H1 (cell line): ENCODE measurements at regions not wholly inside any gene's neighbourhood (a gene's known extent, or its start where the extent isn't known, plus 50 kb on each side); places are given as distances from the start of the nearest gene placed in this dataset.

Experiments used
- CTCF ChIA-PET: fragments of 300-600 bp; sonication (Branson Sonifier 250); formaldehyde crosslinking; loops from one replicate; lab custom pipeline; 2021; ENCODE audit not compliant: partially characterized antibody; lab: Charles Lee
- POLR2A ChIA-PET: fragments of 300-600 bp; sonication (Branson Sonifier 250); formaldehyde crosslinking; loops from one replicate; lab custom pipeline; 2021; ENCODE audit warnings: inconsistent platforms; ENCODE audit not compliant: partially characterized antibody; lab: Charles Lee
- DNase-seq, 2 experiments: peaks; one replicate each; pipeline versions ENCODE4 v3.0.0 to v3.0.0-alpha.2; 2010 to 2022; ENCODE audit warnings: low spot score in 2 of 2, low read depth in 1 of 2, mixed read lengths in 1 of 2
- FAIRE-seq: peaks from 2 replicates; lab custom pipeline; 2011; peaks lifted over from hg19 to GRCh38; lab: Jason Lieb, UNC
- H2AFZ ChIP-seq: 2 replicates; pipeline ENCODE4 v1.8.1; 2012; ENCODE audit warnings: low read length, inconsistent platforms
- H2AK5ac ChIP-seq: 2 replicates; pipeline ENCODE4 v1.6.1; 2013; ENCODE audit warnings: low read depth, low read length
- H2BK120ac ChIP-seq: replicated peaks from 2 replicates; pipeline ENCODE3; 2013; ENCODE audit warnings: low read depth, low read length, inconsistent platforms
- H2BK12ac ChIP-seq: 2 replicates; pipeline ENCODE4 v1.6.1; 2013; ENCODE audit warnings: low read depth, low read length
- H2BK15ac ChIP-seq: 2 replicates; pipeline ENCODE4 v1.6.1; 2013; ENCODE audit warnings: low read length
- H2BK20ac ChIP-seq: 2 replicates; pipeline ENCODE4 v1.6.1; 2013; ENCODE audit warnings: low read length
- H2BK5ac ChIP-seq: 2 replicates; pipeline ENCODE4 v1.6.1; 2013; ENCODE audit warnings: low read depth, low read length
- H3K14ac ChIP-seq: 2 replicates; pipeline ENCODE4 v1.6.1; 2013; ENCODE audit warnings: inconsistent platforms; ENCODE audit not compliant: insufficient read length
- H3K18ac ChIP-seq: 2 replicates; pipeline ENCODE4 v1.6.1; 2013; ENCODE audit warnings: low read length; ENCODE audit errors: extremely low read depth
- H3K23ac ChIP-seq: 2 replicates; pipeline ENCODE4 v1.6.1; 2013; ENCODE audit warnings: inconsistent platforms; ENCODE audit not compliant: insufficient read length
- H3K23me2 ChIP-seq: 2 replicates; pipeline ENCODE4 v1.6.1; 2013; ENCODE audit warnings: low read depth, low read length
- H3K27ac ChIP-seq: 2 replicates; pipeline ENCODE4 v1.6.1; 2011; ENCODE audit warnings: low read depth, low read length, inconsistent platforms
- H3K27me3 ChIP-seq, 4 experiments: replicated peaks in 1 of 4; 1 replicate in 1 of 4; 2 replicates in 3 of 4; pipeline versions ENCODE4 v1.6.1 to v1.8.1; 2011 to 2013; ENCODE audit warnings: low read length in 3 of 4, mild to moderate bottlenecking in 3 of 4, inconsistent platforms in 2 of 4, mixed read lengths in 2 of 4, moderate library complexity in 1 of 4; ENCODE audit not compliant: control insufficient read depth in 3 of 4, insufficient read depth in 3 of 4; ENCODE audit errors: extremely low read depth in 1 of 4
- H3K36me3 ChIP-seq, 4 experiments: 2 replicates each; pipeline versions ENCODE4 v1.6.1 to v1.8.1; 2011 to 2013; ENCODE audit warnings: mild to moderate bottlenecking in 4 of 4, low read length in 3 of 4, moderate library complexity in 2 of 4, control low read depth in 1 of 4, inconsistent platforms in 1 of 4; ENCODE audit not compliant: insufficient read depth in 4 of 4, control insufficient read depth in 2 of 4
- H3K4ac ChIP-seq: replicated peaks from 2 replicates; pipeline ENCODE3; 2013; ENCODE audit warnings: low read length, low read depth, mixed read lengths, inconsistent platforms; ENCODE audit not compliant: insufficient read length
- H3K4me1 ChIP-seq, 4 experiments: replicated peaks in 1 of 4; 1 replicate in 1 of 4; 2 replicates in 3 of 4; pipeline versions ENCODE4 v1.6.1 to v1.8.1; 2011 to 2013; ENCODE audit warnings: low read length in 3 of 4, inconsistent platforms in 2 of 4, mixed read lengths in 1 of 4; ENCODE audit not compliant: insufficient read depth in 4 of 4, control insufficient read depth in 3 of 4
- H3K4me2 ChIP-seq, 2 experiments: 2 replicates each; pipeline versions ENCODE4 v1.6.1 to v1.8.1; 2011 to 2013; ENCODE audit warnings: low read depth in 2 of 2, low read length in 2 of 2, control low read depth in 1 of 2, inconsistent platforms in 1 of 2, mild to moderate bottlenecking in 1 of 2; ENCODE audit not compliant: insufficient read depth in 1 of 2
- H3K4me3 ChIP-seq, 4 experiments: fragments of 200-600, 300-600 bp in 1 of 4; sonication (generic), shearing (Covaris generic), sonication (Bioruptor Twin) in 1 of 4; 2 replicates each; pipeline versions ENCODE4 v1.5.1 to v1.8.1; 2011 to 2016; ENCODE audit warnings: low read length in 4 of 4, low read depth in 3 of 4, control low read depth in 2 of 4, inconsistent platforms in 2 of 4, mild to moderate bottlenecking in 2 of 4, mixed read lengths in 1 of 4, moderate library complexity in 1 of 4; ENCODE audit not compliant: insufficient read depth in 2 of 4; ENCODE audit errors: extremely low read depth in 1 of 4
- H3K56ac ChIP-seq: replicated peaks from 2 replicates; pipeline ENCODE3; 2013; ENCODE audit warnings: low read depth, mild to moderate bottlenecking, mixed read lengths, low read length, inconsistent platforms; ENCODE audit not compliant: insufficient read length
- H3K79me1 ChIP-seq: 2 replicates; pipeline ENCODE4 v1.6.1; 2013; ENCODE audit warnings: low read depth, low read length, control low read depth
- H3K79me2 ChIP-seq, 2 experiments: 2 replicates each; pipeline versions ENCODE4 v1.6.1 to v1.8.1; 2012 to 2013; ENCODE audit warnings: low read length in 2 of 2, mild to moderate bottlenecking in 2 of 2, inconsistent platforms in 1 of 2; ENCODE audit not compliant: insufficient read depth in 2 of 2, control insufficient read depth in 1 of 2
- H3K9ac ChIP-seq, 4 experiments: replicated peaks in 1 of 4; 1 replicate in 1 of 4; 2 replicates in 3 of 4; pipeline versions ENCODE4 v1.6.1 to v1.8.1; 2011 to 2013; ENCODE audit warnings: low read depth in 3 of 4, low read length in 3 of 4, control low read depth in 2 of 4, mild to moderate bottlenecking in 2 of 4, moderate library complexity in 2 of 4, inconsistent platforms in 1 of 4; ENCODE audit errors: extremely low read depth in 1 of 4
- H3K9me3 ChIP-seq, 2 experiments: 2 replicates each; pipeline versions ENCODE4 v1.6.1 to v1.8.1; 2012 to 2013; ENCODE audit warnings: mild to moderate bottlenecking in 2 of 2, moderate library complexity in 2 of 2, control low read depth in 1 of 2, inconsistent platforms in 1 of 2, low read depth in 1 of 2, low read length in 1 of 2, mixed read lengths in 1 of 2; ENCODE audit not compliant: insufficient read depth in 2 of 2
- H4K20me1 ChIP-seq, 2 experiments: replicated peaks in 1 of 2; 2 replicates each; pipeline versions ENCODE3 to v1.8.1; 2011 to 2013; ENCODE audit warnings: inconsistent platforms in 2 of 2, low read length in 2 of 2, mild to moderate bottlenecking in 1 of 2; ENCODE audit not compliant: insufficient read depth in 2 of 2, control insufficient read depth in 1 of 2
- H4K5ac ChIP-seq: 2 replicates; pipeline ENCODE4 v1.6.1; 2013; ENCODE audit warnings: low read length, low read depth, mixed read lengths, inconsistent platforms; ENCODE audit not compliant: insufficient read length
- H4K8ac ChIP-seq: 2 replicates; pipeline ENCODE4 v1.8.0; 2013; ENCODE audit warnings: mild to moderate bottlenecking, moderate library complexity, low read length, inconsistent platforms; ENCODE audit not compliant: insufficient read depth; ENCODE audit errors: extremely low read depth
- H4K91ac ChIP-seq: replicated peaks from 2 replicates; pipeline ENCODE3; 2013; ENCODE audit warnings: low read length, mixed read lengths, inconsistent platforms; ENCODE audit not compliant: insufficient read length
- BRCA1 ChIP-seq: IDR thresholded peaks from 2 replicates; pipeline ENCODE4 v1.6.1; 2012; ENCODE audit warnings: low read depth, low read length, improper control_type of control experiment
- WGBS, 2 experiments: shearing (Covaris generic) in 1 of 2; methylation state at CpG; one replicate each; pipeline versions ENCODE4 v1.1.6 to v1.1.7; 2013 to 2015; ENCODE audit warnings: low lambda C conversion rate in 2 of 2, mixed read lengths in 2 of 2, inconsistent platforms in 1 of 2, low coverage in 1 of 2, missing lambda C conversion rate in 1 of 2; ENCODE audit not compliant: insufficient replicate concordance in 2 of 2, insufficient coverage in 1 of 2, insufficient read length in 1 of 2; ENCODE audit errors: extremely low coverage in 1 of 2, missing lambda C conversion rate in 1 of 2; 5-methylcytosine and 5-hydroxymethylcytosine counted together

DNA sequence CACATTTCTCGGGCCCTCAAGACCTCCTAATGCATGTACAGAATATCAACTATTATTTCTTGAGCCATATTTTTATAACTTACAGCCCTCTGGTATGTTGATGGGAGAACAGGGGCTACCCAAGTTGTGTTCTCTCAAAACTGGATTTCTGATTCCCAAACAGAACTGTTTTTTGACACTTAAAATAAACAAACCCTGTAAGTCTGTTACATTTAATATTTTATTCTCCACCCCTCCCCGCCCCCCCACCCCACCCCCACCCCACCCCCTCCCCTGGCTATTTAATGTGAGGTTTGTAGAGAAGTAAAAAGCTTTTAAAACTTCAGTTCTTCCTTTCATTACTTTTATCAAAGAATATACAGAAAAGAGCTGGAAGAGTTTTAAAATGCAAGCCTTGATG lies 77.9 kb downstream of the FOXB2 start:
- Histone ChIP-seq H4K91ac (no peak overlapping the region), H3K9me3 (no peaks in the 10 kb centered on the region), H3K9ac (no peak overlapping the region), H3K18ac (no peak overlapping the region), H2BK15ac (no peak overlapping the region), H3K4me1 (peaks cover 0 to 8% (median 5%) of the 10 kb centered on the region in 4 experiments; a peak in 4 of 7 replicates), H3K36me3 (no peaks in the 10 kb centered on the region), H2AFZ (no peak overlapping the region), H3K27me3 (peaks cover 0 to 2% (median 0%) of the 10 kb centered on the region in 4 experiments; a peak in 1 of 7 replicates), H2BK120ac (no peak overlapping the region), H3K14ac (no peak overlapping the region), H2AK5ac (no peak overlapping the region), H3K79me2 (no peaks in the 10 kb centered on the region), H3K79me1 (no peaks in the 10 kb centered on the region), H3K56ac (no peak overlapping the region), H3K4me2 (no peak overlapping the region), H3K4ac (no peak overlapping the region), H3K4me3 (no peak overlapping the region), H4K8ac (no peak overlapping the region), H3K23ac (no peak overlapping the region), H2BK12ac (no peak overlapping the region), H2BK20ac (no peak overlapping the region), H3K23me2 (no peaks in the 10 kb centered on the region), H3K27ac (no peak overlapping the region), H4K5ac (no peak overlapping the region), H2BK5ac (no peak overlapping the region), H4K20me1 (no peaks in the 10 kb centered on the region)
- DNase-seq (no peak), FAIRE-seq (no peak)
- CTCF ChIA-PET = interaction anchor here (1.1 to 3.0 kb wide), 5 partner anchors 10 to 69 kb away, joined by 3 to 8 read pairs (median 4); no protein-coding TSS in a partner anchor
- TF ChIP-seq BRCA1 = no peak
- 60% methylated on average over 2 of the region's 2 CpGs; no CpG with 5 or more reads in 1 of the 2 experiments for WGBS, 2 experiments
- POLR2A ChIA-PET = no interaction called here
